Panc1 (cell line): ENCODE measurements at regions not wholly inside any gene's neighbourhood (a gene's known extent, or its start where the extent isn't known, plus 50 kb on each side); places are given as distances from the start of the nearest gene placed in this dataset.

Source experiments
- ATAC-seq: fragments of 200-7000 bp; cut with Tn5 transposase; 2 replicates; pipeline ENCODE4 v1.9.1; 2020; ENCODE audit warnings: mild to moderate bottlenecking, moderate library complexity
- BruUV-seq: library from RNA; stranded (reverse); fragments of 400-500 nt; replicated peaks from 2 replicates; lab custom pipeline; 2021; lab: Mats Ljungman, UMichigan
- CTCF ChIA-PET: fragments of 300-600 bp; sonication (Branson Sonifier 250); formaldehyde crosslinking; loops from one replicate; lab custom pipeline; 2022; ENCODE audit warnings: antibody characterized with exemption; lab: Charles Lee
- POLR2A ChIA-PET: fragments of 300-600 bp; sonication (Branson Sonifier 250); formaldehyde crosslinking; loops from one replicate; lab custom pipeline; 2022; ENCODE audit warnings: antibody characterized with exemption; lab: Charles Lee
- DNase-seq: peaks from one replicate; pipeline ENCODE4 v3.0.0-alpha.2; 2010; ENCODE audit warnings: low read depth, low spot score
- H3K27ac ChIP-seq: 2 replicates; pipeline ENCODE4 v1.5.1; 2011; ENCODE audit warnings: mild to moderate bottlenecking, low read length, inconsistent platforms
- H3K27me3 ChIP-seq: fragments of 200-500 bp; sonication (Bioruptor generic); 2 replicates; pipeline ENCODE4 v1.6.0; 2014; ENCODE audit warnings: low read length, inconsistent platforms; ENCODE audit not compliant: control insufficient read depth, insufficient read depth
- H3K36me3 ChIP-seq: fragments of 200-500 bp; sonication (Bioruptor generic); 2 replicates; pipeline ENCODE4 v1.5.1; 2014; ENCODE audit warnings: inconsistent platforms, mild to moderate bottlenecking, low read length, moderate library complexity; ENCODE audit not compliant: control insufficient read depth, insufficient read depth
- H3K4me1 ChIP-seq: 2 replicates; pipeline ENCODE4 v1.5.1; 2011; ENCODE audit warnings: inconsistent platforms, mild to moderate bottlenecking, low read length, moderate library complexity; ENCODE audit not compliant: control insufficient read depth, insufficient read depth
- H3K4me3 ChIP-seq, 2 experiments: 2 replicates each; pipeline ENCODE4 v1.5.1; 2011 to 2012; ENCODE audit warnings: low read depth in 2 of 2, low read length in 2 of 2, mild to moderate bottlenecking in 2 of 2, inconsistent platforms in 1 of 2, moderate library complexity in 1 of 2
- H3K9me3 ChIP-seq: fragments of 200-500 bp; sonication (Bioruptor generic); 2 replicates; pipeline ENCODE4 v1.5.1; 2014; ENCODE audit warnings: low read depth, mild to moderate bottlenecking, inconsistent platforms, low read length, moderate library complexity; ENCODE audit not compliant: control insufficient read depth, insufficient read depth
- POLR2AphosphoS5 ChIP-seq: IDR thresholded peaks from 2 replicates; pipeline ENCODE4 v1.6.1; 2012; ENCODE audit warnings: mild to moderate bottlenecking, low read depth, low read length, moderate library complexity
- REST ChIP-seq, 2 experiments: IDR thresholded peaks; 2 replicates each; pipeline ENCODE4 v1.6.1; 2011 to 2012; ENCODE audit warnings: low read depth in 2 of 2, control low read depth in 1 of 2, low read length in 1 of 2, mild to moderate bottlenecking in 1 of 2, moderate library complexity in 1 of 2; ENCODE audit not compliant: insufficient read depth in 1 of 2
- SIN3A ChIP-seq: IDR thresholded peaks from 2 replicates; pipeline ENCODE4 v1.6.1; 2012; ENCODE audit warnings: low read depth, mild to moderate bottlenecking, low read length, moderate library complexity, borderline replicate concordance; ENCODE audit not compliant: insufficient read depth
- TCF7L2 ChIP-seq: IDR thresholded peaks from 2 replicates; pipeline ENCODE4 v1.6.1; 2011; ENCODE audit warnings: mild to moderate bottlenecking, low read depth, low read length, inconsistent platforms
- in situ Hi-C: cut with HindIII; loops from 2 replicates; pipeline ENCODE4 v1.10.0; 2016; ENCODE audit warnings: low sequenced_read_pairs, low pct_unique_long_range_greater_than_20kb
- intact Hi-C: fragments of 100-400 bp; cut with micrococcal nuclease; formaldehyde crosslinking; loops from one replicate; pipeline ENCODE4 v1.10.0; 2022; ENCODE audit not compliant: unreplicated experiment
- TF ChIP-seq, protein P1 (sequence below): fragments of 450-650 bp; IDR thresholded peaks from 2 replicates; pipeline ENCODE4 v1.5.1; 2017; ENCODE audit warnings: mild to moderate bottlenecking

- H3K9me3 ChIP-seq, result no peaks in the 10 kb centered on the region
- intact Hi-C loops (no loop called here), in situ Hi-C loops (no loop called here)
- no peaks in the 10 kb centered on the region for H3K27me3 ChIP-seq
- no peak overlapping the region for H3K4me3 ChIP-seq
- no peak for TF ChIP-seq TCF7L2
- TF ChIP-seq, protein P1, sequence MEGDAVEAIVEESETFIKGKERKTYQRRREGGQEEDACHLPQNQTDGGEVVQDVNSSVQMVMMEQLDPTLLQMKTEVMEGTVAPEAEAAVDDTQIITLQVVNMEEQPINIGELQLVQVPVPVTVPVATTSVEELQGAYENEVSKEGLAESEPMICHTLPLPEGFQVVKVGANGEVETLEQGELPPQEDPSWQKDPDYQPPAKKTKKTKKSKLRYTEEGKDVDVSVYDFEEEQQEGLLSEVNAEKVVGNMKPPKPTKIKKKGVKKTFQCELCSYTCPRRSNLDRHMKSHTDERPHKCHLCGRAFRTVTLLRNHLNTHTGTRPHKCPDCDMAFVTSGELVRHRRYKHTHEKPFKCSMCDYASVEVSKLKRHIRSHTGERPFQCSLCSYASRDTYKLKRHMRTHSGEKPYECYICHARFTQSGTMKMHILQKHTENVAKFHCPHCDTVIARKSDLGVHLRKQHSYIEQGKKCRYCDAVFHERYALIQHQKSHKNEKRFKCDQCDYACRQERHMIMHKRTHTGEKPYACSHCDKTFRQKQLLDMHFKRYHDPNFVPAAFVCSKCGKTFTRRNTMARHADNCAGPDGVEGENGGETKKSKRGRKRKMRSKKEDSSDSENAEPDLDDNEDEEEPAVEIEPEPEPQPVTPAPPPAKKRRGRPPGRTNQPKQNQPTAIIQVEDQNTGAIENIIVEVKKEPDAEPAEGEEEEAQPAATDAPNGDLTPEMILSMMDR, result no peak
- TF ChIP-seq REST (IDR thresholded peaks at IDR 0.05; ENCODE audit: insufficient read depth in 1 of 2, low read depth in 2 of 2, low read length in 1 of 2), result no peak
- TF ChIP-seq POLR2AphosphoS5, result no peak
- DNase-seq, result no peak
- no peak for ATAC-seq
- CTCF ChIA-PET, result no interaction called here
- no peak overlapping the region for H3K27ac ChIP-seq
- no peaks in the 10 kb centered on the region for H3K4me1 ChIP-seq
- no TSS peak for BruUV-seq
- no peaks in the 10 kb centered on the region for H3K36me3 ChIP-seq
- POLR2A ChIA-PET, result no interaction called here
These were observed 112.8 kb downstream of the EMB start for GRCh38 chr5:50328193-50328729.

- no peak for DNase-seq
- Histone ChIP-seq H3K27ac (no peak overlapping the region), H3K36me3 (no peaks in the 10 kb centered on the region), H3K4me1 (no peaks in the 10 kb centered on the region), H3K4me3 (no peak overlapping the region), H3K27me3 (no peaks in the 10 kb centered on the region), H3K9me3 (no peaks in the 10 kb centered on the region)
- intact Hi-C loops, result no loop called here
- no peak for ATAC-seq
- CTCF ChIA-PET, result no interaction called here
- no peak for TF ChIP-seq REST (IDR thresholded peaks at IDR 0.05; ENCODE audit: insufficient read depth in 1 of 2, low read depth in 2 of 2, low read length in 1 of 2)
- TF ChIP-seq SIN3A, result no peak
- no peak for TF ChIP-seq TCF7L2
- TF ChIP-seq, protein P1, result peak; percentile 64; the same call in 1 of the 2 replicates
- in situ Hi-C loops, result no loop called here
- no TSS peak for BruUV-seq
- POLR2A ChIA-PET, result no interaction called here
These were observed 115.8 kb downstream of the EMB start for GRCh38 chr5:50325237-50325832.
